ENCODE measurements at regions not wholly inside any gene's neighbourhood (a gene's known extent, or its start where the extent isn't known, plus 50 kb on each side); places are given as distances from the start of the nearest gene placed in this dataset.

GRCh38 chr15:47258521-47258920, 458.8 kb upstream of the SEMA6D start:
- Histone ChIP-seq H3K4me3 (no peak overlapping the region), H3K4me1 (ENCODE audit: low read depth) (no peaks in the 10 kb centered on the region), H3K9me3 (no peaks in the 10 kb centered on the region), H3K36me3 (ENCODE audit: low read depth) (no peaks in the 10 kb centered on the region)
- intact Hi-C loops (cut with DNase I, micrococcal nuclease) = no loop called here
- no peak for TF ChIP-seq CTCF (IDR thresholded peaks at IDR 0.05)
- DNase-seq = no peak
- no peak for ATAC-seq

GRCh38 chr15:47265686-47266085, 451.6 kb upstream of the SEMA6D start:
- ATAC-seq = no peak
- Histone ChIP-seq H3K4me1 (ENCODE audit: low read depth) (no peaks in the 10 kb centered on the region), H3K36me3 (ENCODE audit: low read depth) (no peaks in the 10 kb centered on the region), H3K9me3 (no peaks in the 10 kb centered on the region), H3K4me3 (no peak overlapping the region)
- TF ChIP-seq CTCF (IDR thresholded peaks at IDR 0.05) = no peak
- DNase-seq = no peak
- intact Hi-C loops (cut with DNase I, micrococcal nuclease) = no loop called here

- ATAC-seq (no peak), DNase-seq (no peak)
- intact Hi-C loops (cut with DNase I, micrococcal nuclease) = no loop called here
- no peaks in the 10 kb centered on the region for H3K36me3 ChIP-seq (ENCODE audit: low read depth)
- no peak for TF ChIP-seq CTCF (IDR thresholded peaks at IDR 0.05)
- H3K4me3 ChIP-seq = no peak overlapping the region
- no peaks in the 10 kb centered on the region for H3K4me1 ChIP-seq (ENCODE audit: low read depth)
- H3K9me3 ChIP-seq = no peaks in the 10 kb centered on the region
Observed at GRCh38 chr15:47266566-47266965, 450.7 kb upstream of the SEMA6D start.

- DNase-seq = no peak
- Histone ChIP-seq H3K4me1 (ENCODE audit: low read depth) (no peaks in the 10 kb centered on the region), H3K9me3 (no peaks in the 10 kb centered on the region), H3K4me3 (no peak overlapping the region), H3K36me3 (ENCODE audit: low read depth) (no peaks in the 10 kb centered on the region)
- ATAC-seq = no peak
- intact Hi-C loops (cut with DNase I, micrococcal nuclease) = no loop called here
- no peak for TF ChIP-seq CTCF (IDR thresholded peaks at IDR 0.05)
Observed at GRCh38 chr15:47273864-47274263, 443.4 kb upstream of the SEMA6D start.

- TF ChIP-seq CTCF (IDR thresholded peaks at IDR 0.05) = no peak
- ATAC-seq (no peak), DNase-seq (no peak)
- Histone ChIP-seq H3K4me3 (no peak overlapping the region), H3K4me1 (ENCODE audit: low read depth) (no peaks in the 10 kb centered on the region), H3K9me3 (no peaks in the 10 kb centered on the region), H3K36me3 (ENCODE audit: low read depth) (no peaks in the 10 kb centered on the region)
- intact Hi-C loops (cut with DNase I, micrococcal nuclease) = no loop called here
Observed at GRCh38 chr15:47283246-47283645, 434.1 kb upstream of the SEMA6D start.

- no peaks in the 10 kb centered on the region for H3K9me3 ChIP-seq
- no peak overlapping the region for H3K4me3 ChIP-seq
- DNase-seq = no peak
- no peak for TF ChIP-seq CTCF (IDR thresholded peaks at IDR 0.05)
- no peaks in the 10 kb centered on the region for H3K4me1 ChIP-seq (ENCODE audit: low read depth)
- no peak for ATAC-seq
- no peaks in the 10 kb centered on the region for H3K36me3 ChIP-seq (ENCODE audit: low read depth)
- intact Hi-C loops (cut with DNase I, micrococcal nuclease) = no loop called here
Observed at GRCh38 chr15:47288794-47289193, 428.5 kb upstream of the SEMA6D start.
